ENCODE measurements at regions not wholly inside any gene's neighbourhood (a gene's known extent, or its start where the extent isn't known, plus 50 kb on each side); places are given as distances from the start of the nearest gene placed in this dataset.

DNA sequence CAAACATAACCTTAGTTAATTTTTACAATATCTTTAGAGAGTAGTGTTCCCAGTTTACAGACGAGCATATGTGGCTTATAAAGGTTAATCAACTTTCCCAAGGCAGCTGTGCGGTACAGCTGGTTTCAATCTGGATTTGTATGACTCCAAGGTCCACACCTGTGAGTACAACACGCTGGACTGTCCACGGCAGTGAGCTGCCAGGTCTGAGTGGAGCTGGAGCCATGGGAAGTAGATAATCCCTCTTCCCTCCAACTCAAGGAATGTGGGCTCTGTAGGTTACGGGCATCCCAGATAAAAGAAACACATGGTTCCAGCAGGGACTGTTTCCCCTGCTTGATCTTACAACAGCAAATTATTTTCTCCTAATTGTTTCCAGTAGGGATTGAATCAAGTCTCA lies 102.2 kb downstream of the SOD2 start:
- Histone ChIP-seq H3K18ac (ENCODE audit: low read depth in 1 of 2, low read length in 2 of 2) (no peak overlapping the region), H2BK12ac (ENCODE audit: low read length in 2 of 2) (no peak overlapping the region), H3K23ac (ENCODE audit: low read length in 2 of 2) (no peak overlapping the region), H2BK120ac (ENCODE audit: low read depth, low read length) (no peak overlapping the region), H4K8ac (ENCODE audit: low read length) (no peak overlapping the region), H3K4ac (ENCODE audit: low read depth in 1 of 2, low read length in 2 of 2) (no peak overlapping the region), H3K4me2 (ENCODE audit: low read length, poor library complexity, severe bottlenecking) (no peak overlapping the region), H2AK5ac (ENCODE audit: low read length, severe bottlenecking) (no peak overlapping the region), H3K36me3 (ENCODE audit: control insufficient read depth in 1 of 2, insufficient read depth in 2 of 2, low read depth in 1 of 2, low read length in 2 of 2) (no peaks in the 10 kb centered on the region), H3K14ac (ENCODE audit: low read length in 2 of 2) (no peak overlapping the region), H3K9ac (ENCODE audit: low read length) (no peak overlapping the region), H2BK15ac (ENCODE audit: low read depth, poor library complexity, severe bottlenecking) (no peak overlapping the region), H2AFZ (ENCODE audit: low read depth, low read length) (no peak overlapping the region), H3K27ac (ENCODE audit: low read length, poor library complexity, severe bottlenecking) (no peak overlapping the region), H3K27me3 (ENCODE audit: control insufficient read depth in 1 of 2, insufficient read depth in 1 of 2, low read length in 2 of 2) (no peaks in the 10 kb centered on the region), H3K4me1 (ENCODE audit: control insufficient read depth, insufficient read depth, low read depth, low read length) (peaks cover 7% of the 10 kb centered on the region), H3K79me1 (replicated peaks; ENCODE audit: low read length, poor library complexity, severe bottlenecking) (no peaks in the 10 kb centered on the region), H4K91ac (ENCODE audit: low read length) (no peak overlapping the region), H3K4me3 (ENCODE audit: insufficient read depth in 1 of 2, low read depth in 1 of 2, low read length in 2 of 2) (no peak overlapping the region), H3K9me3 (ENCODE audit: control insufficient read depth, low read length) (no peaks in the 10 kb centered on the region), H2BK5ac (ENCODE audit: low read depth, low read length, poor library complexity, severe bottlenecking) (no peak overlapping the region)
- DNase-seq, result no peak
- 74% methylated on average over 5 of the region's 5 CpGs for WGBS

- WGBS, result 59% methylated on average over 1 of the region's 1 CpG
- Histone ChIP-seq H3K9me3 (ENCODE audit: control insufficient read depth, low read length) (no peaks in the 10 kb centered on the region), H3K36me3 (ENCODE audit: control insufficient read depth in 1 of 2, insufficient read depth in 2 of 2, low read depth in 1 of 2, low read length in 2 of 2) (no peaks in the 10 kb centered on the region), H2BK15ac (ENCODE audit: low read depth, poor library complexity, severe bottlenecking) (no peak overlapping the region), H3K18ac (ENCODE audit: low read depth in 1 of 2, low read length in 2 of 2) (no peak overlapping the region), H4K8ac (ENCODE audit: low read length) (no peak overlapping the region), H3K9ac (ENCODE audit: low read length) (no peak overlapping the region), H3K23ac (ENCODE audit: low read length in 2 of 2) (no peak overlapping the region), H3K27me3 (ENCODE audit: control insufficient read depth in 1 of 2, insufficient read depth in 1 of 2, low read length in 2 of 2) (no peaks in the 10 kb centered on the region), H2AFZ (ENCODE audit: low read depth, low read length) (no peak overlapping the region), H3K4ac (ENCODE audit: low read depth in 1 of 2, low read length in 2 of 2) (no peak overlapping the region), H2AK5ac (ENCODE audit: low read length, severe bottlenecking) (no peak overlapping the region), H3K4me1 (ENCODE audit: control insufficient read depth, insufficient read depth, low read depth, low read length) (no peaks in the 10 kb centered on the region), H3K4me2 (ENCODE audit: low read length, poor library complexity, severe bottlenecking) (no peak overlapping the region), H3K79me1 (replicated peaks; ENCODE audit: low read length, poor library complexity, severe bottlenecking) (no peaks in the 10 kb centered on the region), H3K27ac (ENCODE audit: low read length, poor library complexity, severe bottlenecking) (no peak overlapping the region), H3K4me3 (ENCODE audit: insufficient read depth in 1 of 2, low read depth in 1 of 2, low read length in 2 of 2) (no peak overlapping the region), H2BK12ac (ENCODE audit: low read length in 2 of 2) (no peak overlapping the region), H3K14ac (ENCODE audit: low read length in 2 of 2) (no peak overlapping the region), H4K91ac (ENCODE audit: low read length) (no peak overlapping the region), H2BK5ac (ENCODE audit: low read depth, low read length, poor library complexity, severe bottlenecking) (no peak overlapping the region), H2BK120ac (ENCODE audit: low read depth, low read length) (no peak overlapping the region)
- DNase-seq, result no peak
Measured at GRCh38 chr6:159586684-159587083, 106.4 kb downstream of the SOD2 start.

DNA sequence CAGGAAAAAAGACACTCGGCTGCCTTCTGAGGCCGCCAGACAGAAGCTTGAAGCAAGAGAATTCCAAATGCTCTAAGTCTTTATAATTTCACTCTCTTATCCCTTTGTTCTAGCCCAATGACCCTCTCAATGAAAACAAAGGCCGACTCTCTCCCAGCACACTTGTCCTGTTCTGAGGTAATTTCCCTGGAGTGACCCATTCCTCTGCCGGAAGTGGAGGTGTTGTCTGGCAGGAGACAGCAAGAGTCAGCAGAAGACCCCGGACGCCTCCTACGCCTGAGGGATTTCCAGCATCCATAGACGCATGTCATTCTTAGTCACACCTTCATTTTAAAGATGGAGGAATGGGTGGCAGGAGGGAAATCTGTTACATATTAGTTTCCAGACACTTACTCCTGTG lies 110.3 kb downstream of the SOD2 start:
- no peaks in the 10 kb centered on the region for H3K4me1 ChIP-seq (ENCODE audit: control insufficient read depth, insufficient read depth, low read depth, low read length)
- WGBS, result 92% methylated on average over 5 of the region's 8 CpGs
- no peak overlapping the region for H2BK5ac ChIP-seq (ENCODE audit: low read depth, low read length, poor library complexity, severe bottlenecking)
- no peak overlapping the region for H3K4me3 ChIP-seq (ENCODE audit: insufficient read depth in 1 of 2, low read depth in 1 of 2, low read length in 2 of 2)
- H2AFZ ChIP-seq (ENCODE audit: low read depth, low read length), result no peak overlapping the region
- no peak overlapping the region for H4K8ac ChIP-seq (ENCODE audit: low read length)
- no peak overlapping the region for H3K14ac ChIP-seq (ENCODE audit: low read length in 2 of 2)
- no peak overlapping the region for H3K27ac ChIP-seq (ENCODE audit: low read length, poor library complexity, severe bottlenecking)
- no peak for DNase-seq
- H3K18ac ChIP-seq (ENCODE audit: low read depth in 1 of 2, low read length in 2 of 2), result no peak overlapping the region
- H3K23ac ChIP-seq (ENCODE audit: low read length in 2 of 2), result no peak overlapping the region
- H3K27me3 ChIP-seq (ENCODE audit: control insufficient read depth in 1 of 2, insufficient read depth in 1 of 2, low read length in 2 of 2), result no peaks in the 10 kb centered on the region
- H2AK5ac ChIP-seq (ENCODE audit: low read length, severe bottlenecking), result no peak overlapping the region
- H2BK15ac ChIP-seq (ENCODE audit: low read depth, poor library complexity, severe bottlenecking), result no peak overlapping the region
- no peaks in the 10 kb centered on the region for H3K79me1 ChIP-seq (replicated peaks; ENCODE audit: low read length, poor library complexity, severe bottlenecking)
- no peak overlapping the region for H3K4ac ChIP-seq (ENCODE audit: low read depth in 1 of 2, low read length in 2 of 2)
- H3K36me3 ChIP-seq (ENCODE audit: control insufficient read depth in 1 of 2, insufficient read depth in 2 of 2, low read depth in 1 of 2, low read length in 2 of 2), result no peaks in the 10 kb centered on the region
- H2BK12ac ChIP-seq (ENCODE audit: low read length in 2 of 2), result no peak overlapping the region
- H4K91ac ChIP-seq (ENCODE audit: low read length), result no peak overlapping the region
- H3K9me3 ChIP-seq (ENCODE audit: control insufficient read depth, low read length), result no peaks in the 10 kb centered on the region
- H3K9ac ChIP-seq (ENCODE audit: low read length), result no peak overlapping the region
- no peak overlapping the region for H3K4me2 ChIP-seq (ENCODE audit: low read length, poor library complexity, severe bottlenecking)
- H2BK120ac ChIP-seq (ENCODE audit: low read depth, low read length), result no peak overlapping the region

DNA sequence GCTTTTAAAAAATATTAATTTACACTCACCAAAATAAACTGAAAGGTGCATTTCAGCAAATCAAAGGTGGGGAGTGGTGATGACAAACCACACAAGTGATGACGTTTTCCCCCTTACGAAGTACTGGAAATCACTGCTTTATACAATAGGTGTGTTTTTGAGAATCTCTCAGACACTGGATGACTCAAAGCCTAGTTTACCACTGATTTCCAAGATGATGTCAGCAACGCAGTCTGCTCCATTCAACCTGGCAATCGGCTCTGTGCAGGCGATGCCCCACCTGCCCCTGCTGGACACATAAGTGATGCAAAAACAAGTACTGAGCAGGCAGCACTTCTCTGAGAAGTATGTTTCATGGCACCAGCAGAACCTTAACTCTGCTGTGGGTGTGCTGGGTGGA lies 114.4 kb downstream of the SOD2 start:
- Histone ChIP-seq H3K27ac (ENCODE audit: low read length, poor library complexity, severe bottlenecking) (no peak overlapping the region), H3K9me3 (ENCODE audit: control insufficient read depth, low read length) (peaks cover 3% of the 10 kb centered on the region), H3K9ac (ENCODE audit: low read length) (no peak overlapping the region), H3K4me1 (ENCODE audit: control insufficient read depth, insufficient read depth, low read depth, low read length) (no peaks in the 10 kb centered on the region), H4K8ac (ENCODE audit: low read length) (no peak overlapping the region), H3K23ac (ENCODE audit: low read length in 2 of 2) (no peak overlapping the region), H3K27me3 (ENCODE audit: control insufficient read depth in 1 of 2, insufficient read depth in 1 of 2, low read length in 2 of 2) (no peaks in the 10 kb centered on the region), H3K79me1 (replicated peaks; ENCODE audit: low read length, poor library complexity, severe bottlenecking) (no peaks in the 10 kb centered on the region), H2BK12ac (ENCODE audit: low read length in 2 of 2) (no peak overlapping the region), H3K14ac (ENCODE audit: low read length in 2 of 2) (no peak overlapping the region), H4K91ac (ENCODE audit: low read length) (no peak overlapping the region), H2BK120ac (ENCODE audit: low read depth, low read length) (no peak overlapping the region), H3K4me3 (ENCODE audit: insufficient read depth in 1 of 2, low read depth in 1 of 2, low read length in 2 of 2) (no peak overlapping the region), H2AFZ (ENCODE audit: low read depth, low read length) (no peak overlapping the region), H2AK5ac (ENCODE audit: low read length, severe bottlenecking) (no peak overlapping the region), H2BK15ac (ENCODE audit: low read depth, poor library complexity, severe bottlenecking) (no peak overlapping the region), H3K4me2 (ENCODE audit: low read length, poor library complexity, severe bottlenecking) (no peak overlapping the region), H3K18ac (ENCODE audit: low read depth in 1 of 2, low read length in 2 of 2) (no peak overlapping the region), H3K36me3 (ENCODE audit: control insufficient read depth in 1 of 2, insufficient read depth in 2 of 2, low read depth in 1 of 2, low read length in 2 of 2) (no peaks in the 10 kb centered on the region), H2BK5ac (ENCODE audit: low read depth, low read length, poor library complexity, severe bottlenecking) (no peak overlapping the region), H3K4ac (ENCODE audit: low read depth in 1 of 2, low read length in 2 of 2) (no peak overlapping the region)
- no peak for DNase-seq
- 82% methylated on average over 5 of the region's 5 CpGs for WGBS
